Fibroblast of lung (primary cell): ENCODE measurements at regions not wholly inside any gene's neighbourhood (a gene's known extent, or its start where the extent isn't known, plus 50 kb on each side); places are given as distances from the start of the nearest gene placed in this dataset.
"Not testable (repeated sequence)": the region's sequence is repeated elsewhere in the genome, so short reads cannot be mapped to it uniquely, and the experiment has no call there.

Experiments used
- CTCF ChIP-seq, 2 donors: IDR thresholded peaks in 1 of 2; conservative IDR thresholded peaks in 1 of 2; 1 replicate in 1 of 2; 2 replicates in 1 of 2; pipeline ENCODE4 v1.5.1; 2011 to 2012; ENCODE audit warnings: low read length in 2 of 2, control low read depth in 1 of 2, inconsistent platforms in 1 of 2, low read depth in 1 of 2, mild to moderate bottlenecking in 1 of 2
- EZH2 ChIP-seq: IDR thresholded peaks from 2 replicates; pipeline ENCODE4 v1.5.1; 2012; ENCODE audit warnings: low read length, control low read depth, mild to moderate bottlenecking; ENCODE audit errors: missing control alignments

GRCh38 chr10:57032301-57032700, 671.2 kb upstream of the ZWINT start:
- not testable (repeated sequence) for TF ChIP-seq CTCF (conservative IDR thresholded peaks at IDR 0.05 in 1 of 2, IDR thresholded peaks at IDR 0.05 in 1 of 2; ENCODE audit: low read depth in 1 of 2, low read length in 2 of 2); EZH2
